CD4-positive, alpha-beta T cell treated with Interleukin-12 subunit alpha and Interleukin-12 subunit beta, for 1 hour (primary cell): ENCODE measurements at regions not wholly inside any gene's neighbourhood (a gene's known extent, or its start where the extent isn't known, plus 50 kb on each side); places are given as distances from the start of the nearest gene placed in this dataset.

Experiments
- DNase-seq: peaks from one replicate; pipeline ENCODE4 v3.0.0-alpha.2; 2020

DNA sequence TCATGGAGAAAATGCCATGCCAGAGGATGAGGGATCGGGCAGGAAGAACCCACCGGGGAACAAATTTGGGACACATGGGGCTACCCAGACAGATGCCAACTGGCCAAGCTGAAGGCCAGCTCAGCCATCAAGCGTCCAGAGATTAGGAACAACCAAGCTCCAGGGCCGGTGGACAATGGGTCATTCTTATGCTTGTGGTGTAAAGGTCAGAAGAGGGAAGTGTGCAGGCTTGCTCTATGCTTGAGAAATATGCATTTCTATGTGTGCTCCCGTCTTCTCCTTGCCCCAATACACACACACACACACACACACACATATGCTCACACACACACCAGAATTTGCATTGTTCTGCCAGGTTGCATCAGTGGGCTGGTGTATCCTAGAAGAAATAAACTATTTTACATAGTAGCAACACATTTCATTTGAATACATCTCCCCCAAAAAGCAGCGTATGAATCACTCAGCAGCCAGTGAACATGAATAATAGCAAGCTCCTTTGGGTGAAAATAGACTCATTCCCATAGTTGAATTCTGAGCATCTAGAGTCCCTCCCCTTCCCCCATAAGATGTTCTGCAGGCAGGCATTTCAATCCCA lies 201.9 kb upstream of the PPARGC1A start:
- DNase-seq, result no peak

DNA sequence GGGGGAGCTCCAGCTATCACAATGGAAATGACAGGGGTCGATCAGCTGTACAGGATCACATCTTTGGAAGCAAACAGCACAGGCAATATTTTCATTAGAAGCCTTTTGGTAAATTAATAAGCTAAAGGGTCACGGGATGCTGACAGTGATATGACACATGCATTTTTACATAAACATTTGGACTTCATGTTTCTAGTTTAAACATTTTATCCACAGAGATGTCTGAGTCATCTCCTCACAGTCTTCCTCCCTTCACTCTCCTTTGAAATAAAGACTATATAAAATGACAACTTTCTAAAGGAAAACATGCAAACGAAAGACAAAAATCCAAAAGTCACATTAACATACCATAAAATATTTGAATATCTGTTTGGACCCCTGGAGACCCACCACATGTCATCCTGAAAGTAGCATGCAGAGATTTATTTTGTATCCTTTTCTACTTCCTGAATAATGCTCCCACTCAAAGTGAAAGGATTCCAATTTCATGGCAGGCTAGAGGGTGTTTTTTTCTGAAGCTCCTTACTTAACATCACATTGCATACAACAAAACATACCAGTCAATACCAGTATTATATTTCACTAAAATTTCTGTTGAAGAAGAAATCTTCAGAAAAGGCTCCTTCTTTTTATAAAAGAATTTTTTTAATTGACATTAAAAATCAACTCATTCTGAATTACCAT lies 200.1 kb upstream of the PPARGC1A start:
- DNase-seq, result no peak

DNA sequence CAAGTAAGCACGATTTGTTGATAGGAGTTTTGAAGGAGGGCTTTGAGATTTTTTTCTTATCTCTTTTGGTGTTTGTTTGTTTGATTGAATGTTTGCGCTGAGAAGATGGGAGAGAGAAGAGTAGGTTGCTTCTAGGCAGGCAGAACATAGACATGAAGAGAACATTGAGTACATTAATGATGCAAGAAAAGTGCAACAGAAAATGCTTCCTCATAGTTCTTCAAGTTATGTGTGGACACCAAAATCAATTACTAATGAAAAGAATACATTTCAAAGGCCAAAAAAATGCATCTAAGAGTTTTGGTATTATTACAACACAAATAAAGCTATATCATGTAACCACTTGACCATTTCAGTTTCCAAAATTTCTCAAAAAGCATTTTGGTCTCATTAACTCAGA lies 191.0 kb upstream of the PPARGC1A start:
- no peak for DNase-seq

DNA sequence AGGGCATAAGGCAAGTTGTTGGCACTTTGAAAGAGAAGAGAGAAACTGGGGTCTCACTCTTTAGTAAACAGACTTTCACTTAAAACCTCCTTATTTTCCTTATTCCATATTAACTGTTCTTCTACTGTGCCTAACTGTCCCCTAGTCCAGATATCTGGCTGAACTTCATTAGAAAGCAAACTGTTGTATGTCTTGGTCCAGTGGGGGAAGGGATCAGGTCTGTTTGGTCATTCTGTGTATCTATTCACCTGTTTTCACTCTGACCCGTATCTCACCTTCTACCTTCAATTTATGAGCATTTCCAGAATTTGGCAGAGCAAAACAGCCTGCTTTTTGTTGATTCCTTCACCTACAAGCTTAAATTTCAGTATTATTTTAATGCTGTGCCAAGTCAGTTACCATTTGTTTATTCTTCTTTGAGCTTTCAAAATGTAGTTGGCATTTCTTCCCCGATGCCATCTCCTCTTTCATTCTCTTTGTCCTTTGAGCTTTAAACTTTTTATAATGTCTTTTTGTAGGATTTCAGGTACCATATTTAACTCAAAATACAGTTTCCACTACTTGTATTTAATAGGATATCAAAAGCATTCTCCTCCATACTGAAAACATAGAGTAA lies 188.6 kb upstream of the PPARGC1A start:
- no peak for DNase-seq

DNA sequence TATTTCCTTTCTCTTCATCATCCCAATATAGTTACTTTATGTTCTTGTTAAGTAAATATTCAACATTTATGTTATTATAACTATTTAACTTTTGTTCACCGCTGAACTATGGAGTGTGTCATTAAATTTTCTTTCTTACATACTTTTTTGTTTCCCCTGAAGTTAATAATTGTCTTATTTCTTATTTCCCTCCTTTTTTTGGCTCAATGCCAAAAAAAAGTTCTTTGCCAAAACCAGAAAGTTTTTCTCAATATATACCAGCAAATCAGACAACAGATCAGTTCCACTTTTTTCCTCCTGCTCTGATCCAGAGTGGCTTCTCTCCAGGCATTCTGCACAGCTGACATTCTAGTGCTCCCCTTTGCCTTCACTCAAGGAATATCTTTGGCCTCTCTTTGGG lies 187.0 kb upstream of the PPARGC1A start:
- DNase-seq, result no peak

DNA sequence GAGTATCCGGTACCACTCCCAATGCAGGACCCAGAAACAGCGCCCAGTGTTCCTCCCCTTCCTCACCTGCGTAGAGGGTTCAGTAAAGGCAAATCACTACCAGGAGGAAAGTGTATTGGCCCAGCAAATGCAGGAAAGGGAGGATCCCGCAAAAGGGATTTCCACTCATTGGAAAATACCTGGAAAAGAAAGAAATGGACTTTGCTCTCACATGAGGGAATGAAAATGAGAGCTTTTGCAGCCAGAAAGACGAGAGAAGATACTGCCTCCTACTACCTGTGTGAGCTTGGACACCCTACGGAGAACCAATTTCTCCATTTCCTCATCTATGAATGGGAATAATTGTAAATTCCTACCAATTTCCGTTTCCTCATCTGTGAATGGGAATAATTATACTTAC lies 184.1 kb upstream of the PPARGC1A start:
- DNase-seq, result no peak

DNA sequence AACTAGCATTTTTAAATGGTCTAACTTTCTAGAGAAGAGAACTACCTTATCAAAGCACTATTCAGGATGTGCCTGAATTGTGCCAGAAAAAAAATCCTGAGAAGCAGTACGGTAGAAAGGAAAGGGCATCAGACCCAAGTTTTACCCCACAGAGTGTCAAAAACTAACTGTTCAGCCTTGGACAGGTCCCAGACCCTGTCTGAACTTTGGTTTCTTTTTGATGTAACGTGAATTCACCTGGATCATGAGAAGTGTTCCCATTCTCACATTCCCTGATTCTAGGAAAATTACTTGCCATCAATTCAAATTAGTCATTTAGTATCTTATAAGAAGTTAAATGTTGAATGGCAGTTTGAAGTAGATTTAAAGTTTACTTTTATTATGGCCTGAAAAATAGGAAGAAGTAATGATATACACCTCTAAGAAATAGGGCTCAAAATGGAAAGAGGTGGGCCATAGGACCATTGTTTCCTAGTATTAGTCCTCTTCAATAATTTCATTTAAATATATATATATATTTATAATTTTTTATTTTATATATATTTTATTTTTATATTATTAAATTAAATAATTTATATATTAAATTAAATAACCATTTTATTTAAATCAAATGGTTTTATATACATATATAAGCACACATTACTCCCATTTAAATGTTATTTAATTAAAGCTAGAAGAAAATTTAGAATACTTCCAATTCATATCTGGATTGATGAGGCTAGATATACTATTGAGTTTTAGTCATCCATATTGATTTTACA lies 181.9 kb upstream of the PPARGC1A start:
- DNase-seq, result no peak

DNA sequence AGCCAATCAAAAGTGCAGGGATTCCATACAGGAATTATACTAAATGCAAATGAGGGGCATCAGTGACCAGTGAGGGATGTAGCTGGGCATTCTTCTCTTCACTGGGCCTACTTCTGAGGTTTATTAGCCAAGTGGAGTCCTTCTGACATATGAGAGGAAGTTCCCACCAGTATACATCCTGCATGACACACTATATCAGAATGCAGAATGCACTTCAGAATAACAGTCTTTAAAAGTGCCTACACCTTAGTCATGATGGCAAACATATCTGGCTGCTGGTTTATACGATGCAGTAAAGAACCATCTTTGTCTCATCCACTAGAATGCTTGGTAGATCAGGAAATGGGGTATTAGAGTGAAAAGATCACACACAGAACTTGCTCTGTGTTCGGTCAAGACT lies 180.3 kb upstream of the PPARGC1A start:
- DNase-seq, result no peak

DNA sequence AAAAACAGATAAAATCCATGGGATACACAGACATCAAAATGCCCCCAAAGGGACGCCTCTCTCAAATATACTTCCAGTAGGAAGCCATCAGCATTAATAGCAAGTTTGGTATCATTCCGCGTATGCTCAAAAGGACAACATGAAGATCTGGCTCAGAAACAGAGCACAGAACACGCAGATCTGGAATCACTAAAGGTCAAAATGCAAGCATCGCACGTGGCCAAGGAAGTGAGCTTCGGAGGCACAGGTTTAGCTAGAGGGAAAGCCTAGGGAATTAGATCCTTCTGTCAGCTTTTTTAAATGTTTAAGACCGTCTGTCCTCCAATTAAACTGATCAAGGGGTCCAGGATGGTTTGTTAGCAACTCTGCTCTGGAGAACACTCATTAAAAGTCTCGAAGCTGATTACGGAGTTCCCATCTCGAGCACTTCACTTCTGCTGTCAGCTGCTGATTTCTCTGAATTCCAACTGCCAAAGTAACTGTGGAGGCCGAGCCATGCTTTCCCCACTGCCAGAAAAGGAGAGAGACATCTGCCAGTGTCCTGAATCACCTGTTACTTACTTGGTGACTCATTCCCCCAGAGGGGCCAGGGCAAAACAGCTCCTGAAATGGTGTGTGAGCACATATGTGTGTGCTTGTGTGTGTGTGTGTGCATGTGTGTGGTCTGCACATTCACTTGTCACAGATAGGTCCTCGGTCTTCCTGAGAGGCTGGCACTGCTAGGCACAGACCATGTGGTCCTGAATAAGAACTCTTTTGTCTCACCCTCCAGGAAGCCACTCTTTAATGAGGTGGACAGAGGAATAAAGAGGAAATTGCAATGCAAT lies 177.7 kb upstream of the PPARGC1A start:
- no peak for DNase-seq

DNA sequence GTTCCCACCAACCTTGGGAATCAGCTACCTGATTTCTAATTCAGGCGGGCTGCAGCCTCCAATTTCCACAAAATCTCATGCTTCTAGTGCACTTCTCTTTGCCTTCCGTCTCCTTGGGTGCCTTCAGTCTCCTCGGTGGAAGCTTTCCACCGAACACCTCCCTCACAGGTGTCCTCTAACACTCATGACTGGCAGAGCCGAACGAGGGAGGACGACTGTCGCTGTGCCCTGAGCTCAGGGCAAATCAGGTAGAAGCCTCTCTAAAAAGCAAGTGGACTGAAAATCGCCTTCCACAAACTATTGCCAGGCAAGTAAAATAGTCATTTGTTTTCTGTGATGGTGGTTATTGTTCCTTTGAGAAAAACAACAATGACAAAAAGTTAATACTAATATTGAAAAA lies 176.1 kb upstream of the PPARGC1A start:
- no peak for DNase-seq

DNA sequence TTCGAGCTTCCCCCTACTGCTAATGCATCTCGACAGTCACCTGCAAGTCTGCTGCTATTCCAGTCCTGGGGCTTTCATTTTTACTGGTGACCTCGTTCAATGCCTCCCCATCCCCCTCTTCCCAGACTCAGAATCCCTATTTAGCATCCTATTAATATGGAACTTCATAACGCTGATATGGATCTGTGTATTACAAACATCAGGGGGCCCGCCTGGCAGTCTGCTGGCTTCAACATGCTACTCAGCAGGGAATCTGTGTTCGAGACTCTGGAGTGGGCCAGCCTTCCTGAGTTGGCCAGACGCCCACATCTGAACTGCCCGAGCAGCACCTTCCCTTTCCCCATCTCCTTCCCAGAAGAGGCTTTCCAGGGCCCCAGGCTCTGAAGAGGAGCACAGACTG lies 173.9 kb upstream of the PPARGC1A start:
- no peak for DNase-seq

DNA sequence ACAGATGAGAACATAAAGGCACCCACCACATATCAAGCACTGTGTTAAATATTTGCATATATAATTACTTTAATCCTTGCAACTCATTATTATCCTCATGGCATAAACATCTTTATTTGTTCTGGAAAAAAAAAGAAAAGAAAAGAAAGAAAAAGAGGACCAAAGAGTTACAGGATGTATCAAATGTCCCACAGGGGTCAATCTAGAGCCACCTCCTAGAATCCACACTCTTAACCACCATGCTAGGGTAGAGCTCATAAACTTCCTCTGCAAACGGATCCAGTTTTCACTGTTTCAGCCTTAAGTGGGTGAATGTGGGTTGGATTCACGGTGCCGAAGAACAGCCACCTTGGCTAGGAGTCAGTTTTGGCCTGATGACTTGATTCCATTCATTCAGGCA lies 171.1 kb upstream of the PPARGC1A start:
- DNase-seq, result no peak

DNA sequence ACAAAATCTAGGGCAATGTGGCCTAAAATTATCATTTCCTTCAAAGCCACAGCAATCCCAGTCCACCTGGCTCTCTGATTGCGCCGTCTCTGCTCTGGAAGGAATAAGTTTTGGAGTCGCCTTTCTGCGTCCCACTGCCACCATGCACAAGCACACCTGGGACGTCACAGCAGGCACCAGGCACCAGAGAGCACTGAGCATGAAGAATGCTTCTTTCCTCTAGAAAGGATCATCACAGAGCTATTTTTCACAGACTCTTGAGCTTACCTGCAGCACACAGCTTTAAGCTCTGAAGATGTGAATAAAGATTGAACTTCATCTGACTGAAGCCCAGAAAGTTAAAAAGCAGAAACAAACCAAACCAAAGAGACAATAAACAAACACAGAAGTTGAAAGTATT lies 170.0 kb upstream of the PPARGC1A start:
- DNase-seq, result no peak

DNA sequence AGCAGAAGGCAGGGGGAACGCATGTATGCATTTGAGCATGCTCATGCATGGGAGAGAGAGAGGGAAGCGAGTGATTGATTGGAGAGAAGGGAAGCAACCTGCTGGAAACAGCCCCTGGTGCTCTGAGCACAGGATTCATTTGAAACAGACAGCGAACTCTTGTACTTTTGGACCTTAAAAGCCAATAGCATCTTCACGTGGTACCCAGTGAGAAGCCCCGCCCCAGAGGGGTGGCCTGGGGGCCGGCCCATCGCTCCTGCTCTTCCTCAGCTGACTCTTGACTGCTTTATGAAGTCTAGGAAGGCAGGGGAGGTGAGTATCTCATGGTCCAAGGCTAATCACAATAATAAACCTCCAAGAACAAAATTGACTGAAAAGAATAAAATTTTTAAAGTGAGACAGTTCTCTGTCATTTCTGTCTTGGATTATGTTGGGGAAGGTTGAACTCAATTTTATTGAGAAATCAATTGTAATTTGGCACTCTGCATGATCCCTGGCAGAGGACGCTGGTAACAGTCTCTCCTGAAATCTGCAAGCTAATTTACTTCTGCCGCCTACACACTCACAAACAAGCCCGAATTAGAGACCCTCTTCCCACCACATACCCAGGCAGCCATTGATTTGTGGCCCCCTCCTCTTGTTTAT lies 168.2 kb upstream of the PPARGC1A start:
- DNase-seq, result no peak

DNA sequence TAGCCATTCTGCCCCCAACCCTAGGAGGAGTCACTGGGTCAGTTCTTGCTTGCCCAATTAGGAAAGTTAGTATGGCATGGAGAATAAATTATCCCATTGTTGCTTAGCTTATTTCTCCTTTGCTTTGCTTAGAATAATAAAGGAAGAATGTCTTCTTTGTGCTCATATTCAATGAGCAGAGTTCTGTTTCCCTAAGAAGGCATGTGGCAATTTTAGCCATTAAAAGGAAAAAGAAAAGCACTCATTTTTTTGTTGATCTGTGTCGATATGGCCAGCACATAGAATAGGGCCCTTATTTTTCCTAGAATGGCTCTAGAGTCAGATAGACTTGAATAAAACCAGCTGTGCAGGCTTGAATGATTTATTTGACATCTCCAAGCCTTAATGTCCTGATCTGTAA lies 166.4 kb upstream of the PPARGC1A start:
- no peak for DNase-seq

DNA sequence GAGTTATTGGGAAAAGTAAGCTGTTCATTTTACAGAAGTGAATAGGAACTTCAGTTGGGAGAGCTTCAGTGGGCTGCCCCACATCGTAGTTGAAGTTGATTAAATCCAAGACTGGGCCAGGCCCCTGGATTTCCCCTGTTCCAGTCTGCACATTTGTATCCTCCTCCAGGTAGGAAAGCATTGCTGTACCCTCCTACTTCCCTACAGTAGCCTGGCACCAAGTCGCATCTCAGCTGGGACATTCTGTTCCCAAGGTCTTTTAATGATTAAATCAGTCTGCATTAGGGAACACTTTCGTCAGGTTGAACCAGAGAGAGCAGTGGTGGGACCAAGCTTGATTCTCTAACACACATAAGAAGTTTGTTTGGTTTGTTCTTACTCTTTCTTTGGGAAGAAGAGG lies 165.8 kb upstream of the PPARGC1A start:
- no peak for DNase-seq

DNA sequence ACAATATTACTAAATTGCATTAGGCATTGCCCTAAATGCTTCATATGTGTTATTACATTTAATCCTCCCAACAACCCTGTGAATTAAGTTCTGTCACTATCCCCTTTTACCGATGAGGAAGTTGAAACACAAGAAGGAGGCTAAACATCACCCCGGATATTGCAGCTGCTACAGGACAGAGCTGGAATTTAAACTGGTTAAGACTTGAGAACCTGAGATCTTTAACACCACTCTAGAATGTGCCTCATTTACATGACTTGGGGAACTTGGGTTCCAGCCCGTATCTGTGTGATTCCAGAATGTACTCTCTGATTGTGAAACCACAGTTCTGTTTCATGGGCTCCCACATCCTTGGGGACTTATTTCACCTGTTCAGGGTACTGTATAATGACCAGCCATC lies 165.1 kb upstream of the PPARGC1A start:
- no peak for DNase-seq

DNA sequence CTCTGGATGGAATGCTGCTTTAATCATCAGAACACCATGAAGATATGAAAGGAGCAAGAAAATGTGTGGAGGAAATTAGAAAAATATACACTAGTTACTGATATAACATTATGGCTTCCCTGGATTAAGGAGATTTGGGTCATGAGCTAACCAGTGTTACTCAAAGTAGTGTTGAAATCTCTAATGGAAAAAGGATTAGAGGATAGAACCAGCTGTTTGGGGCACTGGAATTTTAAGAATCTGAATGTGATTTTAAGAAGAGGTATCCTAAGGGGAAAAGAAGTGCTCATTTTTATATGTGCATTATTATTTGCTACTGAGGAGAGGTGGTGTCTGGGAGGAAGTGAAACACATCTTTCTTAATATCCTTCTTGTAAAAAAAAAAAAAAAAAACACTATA lies 164.1 kb upstream of the PPARGC1A start:
- no peak for DNase-seq

DNA sequence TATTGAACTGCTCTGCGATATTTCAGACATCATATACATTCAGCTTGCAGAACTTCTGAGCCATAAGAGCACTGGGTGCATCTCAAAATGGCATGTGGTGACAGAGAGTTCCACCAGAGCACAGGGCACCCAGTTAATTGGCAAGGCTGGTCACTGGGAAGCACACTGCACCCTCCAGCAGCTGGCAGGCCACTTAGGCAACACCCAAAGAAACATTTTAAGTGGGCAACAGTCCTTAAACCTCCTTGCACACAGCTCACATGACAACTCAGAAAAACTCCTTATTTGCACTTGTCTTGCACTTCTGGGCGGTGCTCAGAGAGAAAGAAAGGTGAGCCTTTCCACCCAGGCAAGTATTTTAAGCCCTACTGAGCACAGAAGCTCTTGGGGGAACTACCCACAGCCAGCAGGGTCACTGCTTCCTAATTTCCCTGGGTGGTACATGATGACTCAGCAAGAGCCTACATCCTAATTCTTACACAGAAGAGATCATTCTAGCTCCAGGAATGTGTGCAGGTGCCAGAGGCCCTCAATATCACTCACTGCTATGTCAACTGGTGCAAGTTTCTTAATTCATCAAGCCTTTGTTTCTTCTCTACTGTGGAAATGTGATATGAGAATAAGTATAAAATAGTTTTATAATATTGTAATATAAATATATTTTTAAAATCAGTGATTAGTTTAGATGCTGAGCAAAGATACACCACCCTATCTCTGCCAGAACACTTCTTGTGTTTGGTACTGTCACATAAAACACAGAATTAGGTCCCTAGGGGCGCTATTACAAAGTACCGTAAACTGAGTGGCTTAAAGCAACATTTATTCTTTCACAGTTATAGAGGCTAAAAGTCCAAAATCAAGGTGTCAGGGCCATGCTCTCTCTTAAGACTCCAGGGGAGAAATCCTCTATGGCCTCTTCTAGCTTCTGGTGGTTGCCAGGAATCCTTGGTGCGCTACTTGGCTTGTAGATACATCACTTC lies 155.1 kb upstream of the PPARGC1A start:
- DNase-seq, result no peak

DNA sequence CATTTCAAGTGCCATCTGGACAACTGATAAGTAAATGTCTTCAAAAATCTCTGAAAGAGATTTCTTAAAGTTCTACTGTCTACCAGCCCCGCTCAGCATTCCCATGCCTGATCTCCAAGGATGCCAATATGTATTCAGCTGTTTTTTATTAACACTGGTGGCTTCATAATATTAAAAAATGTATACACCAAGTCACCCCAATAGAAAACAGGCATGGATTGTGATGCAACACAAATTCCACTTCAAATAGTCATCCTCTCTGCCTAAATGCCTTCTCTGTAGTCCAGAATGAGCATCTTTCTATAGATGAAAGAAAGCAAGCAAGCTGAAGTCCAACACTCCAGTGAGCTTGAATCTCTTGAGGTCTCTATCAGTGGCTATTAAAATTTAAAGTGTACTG lies 152.2 kb upstream of the PPARGC1A start:
- DNase-seq, result no peak

DNA sequence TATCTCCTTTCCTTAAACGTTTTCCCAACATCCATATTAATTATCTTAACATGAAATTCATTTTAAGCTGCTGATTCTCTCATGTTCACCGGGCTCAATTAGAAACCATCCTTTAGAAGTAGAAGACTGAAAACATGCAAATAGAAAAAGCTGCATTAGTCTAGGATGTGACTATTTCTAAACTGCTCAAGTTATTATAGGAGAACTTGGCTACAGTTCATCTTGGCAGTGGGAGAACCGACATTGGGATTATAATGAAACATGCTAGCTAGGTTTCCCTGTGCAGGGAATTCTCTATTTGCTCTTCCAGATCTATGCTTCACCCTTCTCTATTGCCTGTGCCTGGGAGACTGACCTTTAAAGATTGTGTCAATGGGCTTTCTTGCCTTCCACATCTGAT lies 151.0 kb upstream of the PPARGC1A start:
- no peak for DNase-seq
